ENCODE measurements at regions not wholly inside any gene's neighbourhood (a gene's known extent, or its start where the extent isn't known, plus 50 kb on each side); places are given as distances from the start of the nearest gene placed in this dataset.

DNA sequence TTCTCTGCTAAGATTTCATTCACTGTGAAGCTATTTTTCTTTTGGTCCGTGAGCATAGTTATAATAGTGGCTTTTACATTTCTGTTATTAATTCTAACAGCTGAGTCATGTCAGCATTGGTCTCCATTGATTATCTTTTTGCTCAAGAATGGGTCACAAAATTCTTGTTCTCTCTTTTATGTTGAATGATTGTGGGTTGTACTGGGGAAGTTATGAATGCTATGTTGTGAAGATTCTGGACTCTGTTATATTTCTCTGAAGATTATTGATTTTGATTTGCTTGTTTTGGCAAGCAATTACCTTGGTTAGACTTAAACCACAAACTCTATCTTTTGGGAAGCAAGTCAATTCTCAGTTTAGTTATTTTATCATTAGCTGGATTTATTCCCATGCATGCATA lies 98.8 kb downstream of the IRX5 start:
- Histone ChIP-seq H3K4me3 (ENCODE audit: insufficient read depth, low read length) (no peak overlapping the region), H3K9me3 (ENCODE audit: low read depth, low read length) (peaks cover 4% of the 10 kb centered on the region), H3K36me3 (ENCODE audit: insufficient read depth, low read length) (no peaks in the 10 kb centered on the region), H4K20me1 (ENCODE audit: insufficient read depth, low read length) (no peaks in the 10 kb centered on the region), H3K27ac (ENCODE audit: low read depth, low read length) (no peak overlapping the region), H3K27me3 (ENCODE audit: insufficient read depth, low read length) (peaks cover 2% of the 10 kb centered on the region), H3K79me2 (ENCODE audit: insufficient read depth, low read length) (no peaks in the 10 kb centered on the region), H3K4me1 (ENCODE audit: insufficient read depth, low read length) (no peaks in the 10 kb centered on the region), H2AFZ (ENCODE audit: low read length) (no peak overlapping the region), H3K4me2 (ENCODE audit: insufficient read depth, low read length) (no peak overlapping the region)
- no peak for DNase-seq (ENCODE audit: insufficient read length, low spot score, missing footprints)
- TF ChIP-seq, protein P1, sequence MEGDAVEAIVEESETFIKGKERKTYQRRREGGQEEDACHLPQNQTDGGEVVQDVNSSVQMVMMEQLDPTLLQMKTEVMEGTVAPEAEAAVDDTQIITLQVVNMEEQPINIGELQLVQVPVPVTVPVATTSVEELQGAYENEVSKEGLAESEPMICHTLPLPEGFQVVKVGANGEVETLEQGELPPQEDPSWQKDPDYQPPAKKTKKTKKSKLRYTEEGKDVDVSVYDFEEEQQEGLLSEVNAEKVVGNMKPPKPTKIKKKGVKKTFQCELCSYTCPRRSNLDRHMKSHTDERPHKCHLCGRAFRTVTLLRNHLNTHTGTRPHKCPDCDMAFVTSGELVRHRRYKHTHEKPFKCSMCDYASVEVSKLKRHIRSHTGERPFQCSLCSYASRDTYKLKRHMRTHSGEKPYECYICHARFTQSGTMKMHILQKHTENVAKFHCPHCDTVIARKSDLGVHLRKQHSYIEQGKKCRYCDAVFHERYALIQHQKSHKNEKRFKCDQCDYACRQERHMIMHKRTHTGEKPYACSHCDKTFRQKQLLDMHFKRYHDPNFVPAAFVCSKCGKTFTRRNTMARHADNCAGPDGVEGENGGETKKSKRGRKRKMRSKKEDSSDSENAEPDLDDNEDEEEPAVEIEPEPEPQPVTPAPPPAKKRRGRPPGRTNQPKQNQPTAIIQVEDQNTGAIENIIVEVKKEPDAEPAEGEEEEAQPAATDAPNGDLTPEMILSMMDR (IDR thresholded peaks at IDR 0.05; ENCODE audit: extremely low read depth, low read depth, low read length), result no peak

DNA sequence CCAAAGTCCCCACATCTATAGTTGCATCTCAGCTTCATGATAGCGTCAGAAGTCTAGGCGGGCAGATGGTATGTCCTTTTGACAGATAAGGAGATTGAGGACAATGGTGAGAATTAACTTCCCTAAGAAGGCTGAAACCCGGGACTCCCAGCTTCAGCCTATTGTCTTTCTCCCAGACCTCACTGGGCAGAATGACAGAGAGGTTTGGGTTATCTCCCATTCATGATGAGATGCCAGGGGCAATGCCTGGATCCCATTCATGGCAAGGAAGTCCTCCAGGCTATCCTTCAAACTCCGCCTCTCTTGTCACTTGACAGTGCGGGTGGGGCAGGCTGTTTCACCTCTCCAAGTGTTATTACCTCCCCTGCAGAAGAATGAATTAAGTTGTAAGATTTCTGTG lies 100.3 kb downstream of the IRX5 start:
- DNase-seq (ENCODE audit: insufficient read length, low spot score, missing footprints), result no peak
- TF ChIP-seq, protein P1 (IDR thresholded peaks at IDR 0.05; ENCODE audit: extremely low read depth, low read depth, low read length), result no peak

DNA sequence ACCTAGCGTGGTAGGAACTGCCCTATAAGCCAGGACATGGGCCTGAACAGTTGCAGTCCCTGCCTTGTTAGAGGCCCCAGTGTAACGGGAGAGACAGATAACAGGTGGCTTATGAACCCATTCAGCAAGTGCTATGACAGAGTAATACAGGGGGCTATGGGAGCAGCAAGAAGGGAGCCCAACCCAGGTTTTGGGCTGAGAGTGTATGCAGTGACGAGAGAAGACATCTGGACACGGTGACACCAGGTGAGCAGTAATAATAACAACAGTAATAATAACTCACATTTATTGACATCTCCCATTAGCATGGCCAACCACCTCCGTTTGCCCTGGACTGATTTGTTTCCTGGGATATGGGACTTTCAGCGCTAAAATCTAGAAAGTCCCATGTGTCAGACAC lies 100.8 kb downstream of the IRX5 start:
- Histone ChIP-seq H3K79me2 (ENCODE audit: insufficient read depth, low read length) (no peaks in the 10 kb centered on the region), H3K4me3 (ENCODE audit: insufficient read depth, low read length) (no peak overlapping the region)
- DNase-seq (ENCODE audit: insufficient read length, low spot score, missing footprints), result no peak

More for the DNA sequence above, 100.3 kb downstream of the IRX5 start:
- no peak overlapping the region for H3K27ac ChIP-seq (ENCODE audit: low read depth, low read length)
- no peaks in the 10 kb centered on the region for H4K20me1 ChIP-seq (ENCODE audit: insufficient read depth, low read length)
- H3K4me1 ChIP-seq (ENCODE audit: insufficient read depth, low read length), result peaks cover 5% of the 10 kb centered on the region
- no peak overlapping the region for H3K4me2 ChIP-seq (ENCODE audit: insufficient read depth, low read length)
- H3K79me2 ChIP-seq (ENCODE audit: insufficient read depth, low read length), result no peaks in the 10 kb centered on the region
- no peaks in the 10 kb centered on the region for H3K36me3 ChIP-seq (ENCODE audit: insufficient read depth, low read length)
- no peak overlapping the region for H2AFZ ChIP-seq (ENCODE audit: low read length)
- no peak overlapping the region for H3K4me3 ChIP-seq (ENCODE audit: insufficient read depth, low read length)
- peaks cover 4% of the 10 kb centered on the region for H3K9me3 ChIP-seq (ENCODE audit: low read depth, low read length)
- no peaks in the 10 kb centered on the region for H3K27me3 ChIP-seq (ENCODE audit: insufficient read depth, low read length)

DNA sequence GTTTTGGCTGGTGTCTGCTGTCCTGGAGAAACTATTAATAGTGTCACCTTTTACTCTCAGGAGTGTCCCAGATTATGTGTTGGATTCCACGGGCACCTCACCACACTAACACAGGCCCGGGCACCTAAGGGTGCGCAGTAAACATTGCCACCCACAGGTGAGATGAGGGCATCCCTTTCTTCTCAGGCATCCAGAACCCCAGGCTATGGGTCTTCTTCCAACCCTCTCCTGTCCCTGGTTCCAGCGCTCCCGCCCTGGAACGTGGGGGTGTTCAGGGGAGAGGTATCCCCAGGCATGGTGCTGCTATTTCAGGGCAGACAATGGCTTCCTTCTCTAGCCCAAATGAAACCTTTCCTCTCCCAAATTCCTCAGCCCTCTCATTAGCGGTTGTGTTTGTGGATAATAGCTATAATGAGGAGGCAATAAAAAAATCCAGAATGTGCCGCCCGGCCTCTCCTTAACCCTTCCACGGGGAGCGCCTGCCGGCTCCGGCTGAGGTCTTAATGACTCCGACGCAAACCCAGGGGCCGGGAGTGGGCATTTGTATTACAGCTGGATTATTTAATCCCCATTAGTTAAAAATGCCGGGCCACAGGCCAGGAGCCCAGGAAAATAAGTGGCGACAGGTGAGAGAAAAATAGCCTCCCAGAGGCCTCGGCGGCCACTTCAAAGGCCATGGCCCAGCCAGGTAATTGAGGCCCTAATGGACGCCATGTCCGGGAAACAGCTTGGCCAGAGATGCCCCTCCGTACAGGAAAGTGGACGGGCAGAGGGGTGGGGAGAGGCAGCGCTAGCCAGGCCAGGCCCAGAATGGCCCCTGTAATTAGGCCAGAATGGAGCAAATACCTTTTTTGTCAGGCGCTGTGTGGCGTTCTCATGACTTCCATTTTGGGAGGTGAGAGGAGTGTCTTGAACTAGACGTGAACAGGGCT lies 102.8 kb downstream of the IRX5 start:
- Histone ChIP-seq H2AFZ (ENCODE audit: low read length) (no peak overlapping the region), H3K4me1 (ENCODE audit: insufficient read depth, low read length) (peaks cover 15% of the 10 kb centered on the region), H3K9me3 (ENCODE audit: low read depth, low read length) (peaks cover 4% of the 10 kb centered on the region), H4K20me1 (ENCODE audit: insufficient read depth, low read length) (no peaks in the 10 kb centered on the region), H3K4me2 (ENCODE audit: insufficient read depth, low read length) (no peak overlapping the region), H3K27me3 (ENCODE audit: insufficient read depth, low read length) (no peaks in the 10 kb centered on the region), H3K4me3 (ENCODE audit: insufficient read depth, low read length) (no peak overlapping the region), H3K27ac (ENCODE audit: low read depth, low read length) (no peak overlapping the region), H3K36me3 (ENCODE audit: insufficient read depth, low read length) (no peaks in the 10 kb centered on the region), H3K79me2 (ENCODE audit: insufficient read depth, low read length) (no peaks in the 10 kb centered on the region)
- no peak for DNase-seq (ENCODE audit: insufficient read length, low spot score, missing footprints)
- TF ChIP-seq, protein P1 (IDR thresholded peaks at IDR 0.05; ENCODE audit: extremely low read depth, low read depth, low read length), result no peak

More for the DNA sequence above, 100.8 kb downstream of the IRX5 start:
- Histone ChIP-seq H3K27ac (ENCODE audit: low read depth, low read length) (no peak overlapping the region), H3K4me2 (ENCODE audit: insufficient read depth, low read length) (no peak overlapping the region), H3K4me1 (ENCODE audit: insufficient read depth, low read length) (peaks cover 11% of the 10 kb centered on the region), H3K9me3 (ENCODE audit: low read depth, low read length) (peaks cover 4% of the 10 kb centered on the region), H3K27me3 (ENCODE audit: insufficient read depth, low read length) (no peaks in the 10 kb centered on the region), H3K36me3 (ENCODE audit: insufficient read depth, low read length) (no peaks in the 10 kb centered on the region), H2AFZ (ENCODE audit: low read length) (no peak overlapping the region), H4K20me1 (ENCODE audit: insufficient read depth, low read length) (no peaks in the 10 kb centered on the region)
- TF ChIP-seq, protein P1 (IDR thresholded peaks at IDR 0.05; ENCODE audit: extremely low read depth, low read depth, low read length), result no peak
